Neural cell (in vitro differentiated cells): ENCODE measurements at regions not wholly inside any gene's neighbourhood (a gene's known extent, or its start where the extent isn't known, plus 50 kb on each side); places are given as distances from the start of the nearest gene placed in this dataset.

Source experiments
- CTCF ChIP-seq: fragments of 450-650 bp; IDR thresholded peaks from 2 replicates; pipeline ENCODE4 v1.5.1; 2014; ENCODE audit warnings: antibody characterized with exemption, mild to moderate bottlenecking, moderate library complexity; ENCODE audit not compliant: poor library complexity, severe bottlenecking
- POLR2AphosphoS5 ChIP-seq: IDR thresholded peaks from 2 replicates; pipeline ENCODE4 v1.6.1; 2012
- TAF1 ChIP-seq: IDR thresholded peaks from 2 replicates; pipeline ENCODE4 v1.6.1; 2012; ENCODE audit warnings: low read depth

- TF ChIP-seq TAF1 (no peak), POLR2AphosphoS5 (no peak), CTCF (no peak)
Observed at GRCh38 chr16:55149622-55150021, 174.4 kb upstream of the IRX6 start.
